NCI-H345 (cell line): ENCODE measurements at regions not wholly inside any gene's neighbourhood (a gene's known extent, or its start where the extent isn't known, plus 50 kb on each side); places are given as distances from the start of the nearest gene placed in this dataset.
A peak's percentile ranks its signal among the peaks of the same experiment; 100 is the strongest.

Experiments used
- DNase-seq: peaks from one replicate; lab custom pipeline; 2025; lab: John Stamatoyannopoulos, UW

GRCh38 chr9:4384750-4385149 lies 84.9 kb upstream of the GLIS3 start:
- DNase-seq: no peak

- DNase-seq: peak; percentile 36
These were observed 83.0 kb upstream of the GLIS3 start for GRCh38 chr9:4382722-4383317.

- no peak for DNase-seq
These were observed 81.9 kb upstream of the GLIS3 start for GRCh38 chr9:4381744-4382143.

GRCh38 chr9:4380406-4380805 lies 80.5 kb upstream of the GLIS3 start:
- no peak for DNase-seq

- DNase-seq: peak; percentile 1
These were observed 75.7 kb upstream of the GLIS3 start for GRCh38 chr9:4375424-4376200.

- DNase-seq: no peak
These were observed 71.2 kb upstream of the GLIS3 start for GRCh38 chr9:4371108-4371507.

- no peak for DNase-seq
These were observed 70.6 kb upstream of the GLIS3 start for GRCh38 chr9:4370501-4370900.

- DNase-seq: peak; percentile 28
These were observed 66.9 kb upstream of the GLIS3 start for GRCh38 chr9:4366591-4367330.

- DNase-seq: no peak
These were observed 65.2 kb upstream of the GLIS3 start for GRCh38 chr9:4365055-4365454.

- no peak for DNase-seq
These were observed 62.4 kb upstream of the GLIS3 start for GRCh38 chr9:4362281-4362680.

GRCh38 chr9:4359016-4359415 lies 59.1 kb upstream of the GLIS3 start:
- DNase-seq: no peak

- DNase-seq: no peak
These were observed 58.1 kb upstream of the GLIS3 start for GRCh38 chr9:4357929-4358328.

GRCh38 chr9:4356306-4356705 lies 56.4 kb upstream of the GLIS3 start:
- no peak for DNase-seq

GRCh38 chr9:4353236-4353635 lies 53.4 kb upstream of the GLIS3 start:
- no peak for DNase-seq

GRCh38 chr9:4349816-4350418 lies 50.0 kb upstream of the GLIS3 start:
- no peak for DNase-seq
